ENCODE measurements at regions not wholly inside any gene's neighbourhood (a gene's known extent, or its start where the extent isn't known, plus 50 kb on each side); places are given as distances from the start of the nearest gene placed in this dataset.

DNA sequence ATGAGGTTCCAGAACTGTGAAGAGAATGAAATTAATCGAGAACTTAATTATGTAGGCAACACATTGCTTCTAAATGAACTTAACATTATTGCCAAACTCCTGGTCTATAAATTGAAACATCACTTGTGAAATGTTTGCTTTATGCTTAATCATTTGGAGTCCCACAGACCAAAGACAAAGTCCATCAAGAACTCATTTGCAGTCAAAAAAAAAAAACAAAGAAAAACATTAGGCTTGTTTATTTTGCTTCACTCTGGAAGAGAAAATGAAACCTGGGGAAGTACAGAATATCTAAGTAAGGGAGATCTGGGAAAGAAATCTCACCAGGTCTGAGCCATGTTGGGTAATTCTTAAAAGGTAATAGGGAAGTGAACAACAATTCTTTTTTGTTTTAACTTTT lies 1363.5 kb upstream of the DDX18 start:
- no peak overlapping the region for H3K27ac ChIP-seq (ENCODE audit: insufficient read depth, low read depth, low read length)
- CTCF ChIA-PET, result no interaction called here
- no peak overlapping the region for H3K9ac ChIP-seq (replicated peaks; ENCODE audit: extremely low read depth, insufficient read depth, low read length)
- H3K4me3 ChIP-seq (replicated peaks in 1 of 3; ENCODE audit: insufficient read depth in 1 of 3, low read depth in 1 of 3, low read length in 3 of 3), result no peak overlapping the region
- TF ChIP-seq MAX (IDR thresholded peaks at IDR 0.05; ENCODE audit: insufficient read depth, insufficient read length) (no peak), FOS (IDR thresholded peaks at IDR 0.05; ENCODE audit: borderline replicate concordance, insufficient read depth, low read length) (no peak), CTCF (IDR thresholded peaks at IDR 0.05; ENCODE audit: extremely low read depth in 1 of 2, insufficient read depth in 1 of 2, low read depth in 1 of 2, low read length in 2 of 2) (no peak), JUN (IDR thresholded peaks at IDR 0.05; ENCODE audit: borderline replicate concordance, insufficient read depth, insufficient read length, low read depth) (no peak), GATA2 (IDR thresholded peaks at IDR 0.05; ENCODE audit: insufficient read depth, insufficient read length, low read depth, low read length) (no peak), MYC (IDR thresholded peaks at IDR 0.05; ENCODE audit: low read depth, low read length) (no peak), POLR2A (IDR thresholded peaks at IDR 0.05; ENCODE audit: low read depth, low read length) (no peak), POLR2AphosphoS5 (IDR thresholded peaks at IDR 0.05; ENCODE audit: insufficient read depth, low read depth, low read length) (no peak), EZH2 (IDR thresholded peaks at IDR 0.05; ENCODE audit: borderline replicate concordance, low read depth, low read length, severe bottlenecking) (no peak)
- H3K4me2 ChIP-seq (ENCODE audit: insufficient read depth, low read length), result no peak overlapping the region
- H3K36me3 ChIP-seq (ENCODE audit: control insufficient read depth in 2 of 2, extremely low read depth in 1 of 2, insufficient read depth in 2 of 2, low read length in 2 of 2), result no peaks in the 10 kb centered on the region
- no peak overlapping the region for H2AFZ ChIP-seq (ENCODE audit: low read depth, low read length)
- no peaks in the 10 kb centered on the region for H3K79me2 ChIP-seq (ENCODE audit: control insufficient read depth, insufficient read depth, low read length)
- no peak for DNase-seq (ENCODE audit: low read depth, low spot score)
- intact Hi-C loops (cut with micrococcal nuclease) (no loop called here), dilution Hi-C loops (cut with MboI; ENCODE audit: extremely low pct_ligation_motif_present, low sequenced_read_pairs) (no loop called here)
- no peaks in the 10 kb centered on the region for H3K9me3 ChIP-seq (replicated peaks; ENCODE audit: control insufficient read depth, insufficient read depth, low read length)
- no peak for FAIRE-seq
- H3K27me3 ChIP-seq (ENCODE audit: control insufficient read depth in 2 of 2, insufficient read depth in 2 of 2, low read length in 2 of 2), result no peaks in the 10 kb centered on the region
- no TSS peak for BruUV-seq (replicated peaks)
- H4K20me1 ChIP-seq (replicated peaks; ENCODE audit: control insufficient read depth, extremely low read depth, insufficient read depth, low read length), result no peaks in the 10 kb centered on the region
- no peaks in the 10 kb centered on the region for H3K4me1 ChIP-seq (ENCODE audit: control insufficient read depth, extremely low read depth, insufficient read depth, low read length)
- H3K9me1 ChIP-seq (replicated peaks; ENCODE audit: control insufficient read depth, extremely low read depth, insufficient read depth, low read length), result no peaks in the 10 kb centered on the region
- POLR2A ChIA-PET, result no interaction called here
